OCI-LY1 (cell line): ENCODE measurements at regions not wholly inside any gene's neighbourhood (a gene's known extent, or its start where the extent isn't known, plus 50 kb on each side); places are given as distances from the start of the nearest gene placed in this dataset.

Experiments
- H2AFZ ChIP-seq: fragments of 200-600 bp; sonication (generic), shearing (Covaris generic); 2 replicates; pipeline ENCODE4 v1.6.0; 2014; ENCODE audit warnings: antibody characterized with exemption, mild to moderate bottlenecking, low read length
- H3F3A ChIP-seq: fragments of 200-600 bp; sonication (generic), shearing (Covaris generic); 2 replicates; pipeline ENCODE4 v1.6.0; 2014; ENCODE audit warnings: mild to moderate bottlenecking, antibody characterized with exemption, low read length, moderate library complexity; ENCODE audit not compliant: insufficient read depth
- H3K27ac ChIP-seq: fragments of 200-600 bp; sonication (generic); 2 replicates; pipeline ENCODE4 v1.5.1; 2014; ENCODE audit warnings: low read length, mixed run types, mild to moderate bottlenecking, low read depth; ENCODE audit not compliant: poor library complexity, severe bottlenecking
- H3K27me3 ChIP-seq: fragments of 200-600 bp; sonication (generic); 2 replicates; pipeline ENCODE4 v1.6.0; 2014; ENCODE audit warnings: antibody characterized with exemption, mild to moderate bottlenecking, low read length, moderate library complexity; ENCODE audit not compliant: insufficient read depth
- H3K36me3 ChIP-seq: fragments of 200-600 bp; sonication (generic); 2 replicates; pipeline ENCODE4 v1.6.1; 2014; ENCODE audit warnings: mild to moderate bottlenecking, antibody characterized with exemption, low read length, moderate library complexity, mixed read lengths; ENCODE audit not compliant: insufficient read depth
- H3K4me1 ChIP-seq: fragments of 200-600 bp; sonication (generic); 2 replicates; pipeline ENCODE4 v1.5.1; 2014; ENCODE audit warnings: mild to moderate bottlenecking, low read length, moderate library complexity; ENCODE audit not compliant: insufficient read depth, severe bottlenecking
- H3K4me2 ChIP-seq: fragments of 200-600 bp; sonication (generic), shearing (Covaris generic); 2 replicates; pipeline ENCODE4 v1.6.1; 2014; ENCODE audit warnings: low read length
- H3K4me3 ChIP-seq: fragments of 200-600 bp; sonication (generic); 2 replicates; pipeline ENCODE4 v1.5.1; 2014; ENCODE audit warnings: low read length, low read depth, mild to moderate bottlenecking, mixed read lengths; ENCODE audit not compliant: poor library complexity, severe bottlenecking
- H3K79me2 ChIP-seq: fragments of 200-600 bp; shearing (Covaris generic); 2 replicates; pipeline ENCODE4 v1.6.1; 2016; ENCODE audit warnings: mixed run types, low read length, mixed read lengths; ENCODE audit not compliant: insufficient read depth
- H3K9ac ChIP-seq: fragments of 200-600 bp; sonication (generic), shearing (Covaris generic); 2 replicates; pipeline ENCODE4 v1.6.1; 2014; ENCODE audit warnings: mild to moderate bottlenecking, low read length, mixed read lengths
- H3K9me2 ChIP-seq: fragments of 200-600 bp; sonication (generic), shearing (Covaris generic); 2 replicates; pipeline ENCODE4 v1.6.1; 2014; ENCODE audit warnings: low read depth, mild to moderate bottlenecking, low read length, mixed read lengths
- H3K9me3 ChIP-seq: fragments of 200-600 bp; shearing (Covaris generic); 2 replicates; pipeline ENCODE4 v1.6.1; 2014; ENCODE audit warnings: low read length, mixed read lengths
- H4K20me1 ChIP-seq: fragments of 200-600 bp; sonication (generic), shearing (Covaris generic); 2 replicates; pipeline ENCODE4 v1.6.0; 2016; ENCODE audit warnings: mild to moderate bottlenecking, low read length; ENCODE audit not compliant: insufficient read depth
- EZH2 ChIP-seq: fragments of 200-600 bp; sonication (generic), shearing (Covaris generic); IDR thresholded peaks from 2 replicates; pipeline ENCODE4 v1.8.0; 2017; ENCODE audit warnings: borderline replicate concordance, mixed run types, mild to moderate bottlenecking, antibody characterized with exemption, low read length, moderate library complexity, mixed read lengths
- TF ChIP-seq, protein P1 (sequence below): fragments of 200-600 bp; sonication (generic), shearing (Covaris generic); IDR thresholded peaks from 2 replicates; pipeline ENCODE4 v1.5.1; 2017; ENCODE audit warnings: mild to moderate bottlenecking, antibody characterized with exemption, low read length, moderate library complexity, mixed read lengths

DNA sequence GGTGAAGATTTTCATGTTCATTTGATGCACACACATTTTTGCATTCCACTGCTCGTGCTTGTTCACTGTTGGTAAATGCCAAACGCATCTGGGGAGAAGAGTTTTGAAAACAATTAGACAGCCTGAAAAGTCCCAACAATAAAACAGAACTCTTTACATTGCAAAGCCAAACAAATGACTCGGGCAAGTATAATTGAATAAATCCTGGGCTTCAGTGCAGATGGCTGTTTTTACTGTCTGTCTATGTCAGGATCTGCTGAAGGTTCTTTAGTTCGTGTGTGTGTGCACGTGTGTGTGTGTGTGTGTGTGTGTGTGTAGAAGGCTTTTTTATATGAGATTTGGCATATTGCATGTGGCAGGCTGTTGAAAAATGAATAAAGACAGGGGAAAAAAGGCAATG, 277.5 kb upstream of the CDIN1 start:
- Histone ChIP-seq H4K20me1 (no peaks in the 10 kb centered on the region), H3K79me2 (no peaks in the 10 kb centered on the region), H3K27me3 (no peaks in the 10 kb centered on the region), H3K9me2 (no peaks in the 10 kb centered on the region), H3K36me3 (no peaks in the 10 kb centered on the region), H3F3A (no peaks in the 10 kb centered on the region), H3K4me2 (no peak overlapping the region), H3K4me1 (no peaks in the 10 kb centered on the region), H2AFZ (no peak overlapping the region), H3K4me3 (no peak overlapping the region), H3K9ac (no peak overlapping the region), H3K9me3 (no peaks in the 10 kb centered on the region), H3K27ac (no peak overlapping the region)
- TF ChIP-seq EZH2, result no peak
- TF ChIP-seq, protein P1, sequence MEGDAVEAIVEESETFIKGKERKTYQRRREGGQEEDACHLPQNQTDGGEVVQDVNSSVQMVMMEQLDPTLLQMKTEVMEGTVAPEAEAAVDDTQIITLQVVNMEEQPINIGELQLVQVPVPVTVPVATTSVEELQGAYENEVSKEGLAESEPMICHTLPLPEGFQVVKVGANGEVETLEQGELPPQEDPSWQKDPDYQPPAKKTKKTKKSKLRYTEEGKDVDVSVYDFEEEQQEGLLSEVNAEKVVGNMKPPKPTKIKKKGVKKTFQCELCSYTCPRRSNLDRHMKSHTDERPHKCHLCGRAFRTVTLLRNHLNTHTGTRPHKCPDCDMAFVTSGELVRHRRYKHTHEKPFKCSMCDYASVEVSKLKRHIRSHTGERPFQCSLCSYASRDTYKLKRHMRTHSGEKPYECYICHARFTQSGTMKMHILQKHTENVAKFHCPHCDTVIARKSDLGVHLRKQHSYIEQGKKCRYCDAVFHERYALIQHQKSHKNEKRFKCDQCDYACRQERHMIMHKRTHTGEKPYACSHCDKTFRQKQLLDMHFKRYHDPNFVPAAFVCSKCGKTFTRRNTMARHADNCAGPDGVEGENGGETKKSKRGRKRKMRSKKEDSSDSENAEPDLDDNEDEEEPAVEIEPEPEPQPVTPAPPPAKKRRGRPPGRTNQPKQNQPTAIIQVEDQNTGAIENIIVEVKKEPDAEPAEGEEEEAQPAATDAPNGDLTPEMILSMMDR, result no peak

DNA sequence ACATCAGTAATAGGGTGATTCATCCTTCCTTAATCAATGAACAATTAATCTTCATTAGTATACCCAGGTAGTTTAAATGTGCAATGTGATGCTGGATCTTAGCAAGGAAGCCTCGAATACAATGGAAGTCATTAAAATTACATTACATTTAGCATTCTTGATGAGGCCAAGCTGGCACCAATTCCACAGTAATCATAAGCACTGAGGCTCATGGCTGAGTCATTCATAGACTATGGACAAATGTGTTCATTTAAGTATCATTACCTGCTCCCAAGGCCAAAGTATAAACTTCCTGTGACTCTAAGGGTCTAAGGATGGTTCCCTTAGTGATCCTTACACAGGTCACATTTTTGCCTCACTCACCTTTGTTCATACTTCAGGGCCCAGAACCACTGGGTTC, 266.4 kb upstream of the CDIN1 start:
- Histone ChIP-seq H2AFZ (no peak overlapping the region), H3K9ac (no peak overlapping the region), H3K36me3 (no peaks in the 10 kb centered on the region), H3K27me3 (no peaks in the 10 kb centered on the region), H3K79me2 (no peaks in the 10 kb centered on the region), H3K4me1 (no peaks in the 10 kb centered on the region), H3K9me3 (no peaks in the 10 kb centered on the region), H3K27ac (no peak overlapping the region), H4K20me1 (no peaks in the 10 kb centered on the region), H3K4me2 (no peak overlapping the region), H3K4me3 (no peak overlapping the region), H3K9me2 (no peaks in the 10 kb centered on the region), H3F3A (no peaks in the 10 kb centered on the region)
- no peak for TF ChIP-seq EZH2
- TF ChIP-seq, protein P1, result no peak

DNA sequence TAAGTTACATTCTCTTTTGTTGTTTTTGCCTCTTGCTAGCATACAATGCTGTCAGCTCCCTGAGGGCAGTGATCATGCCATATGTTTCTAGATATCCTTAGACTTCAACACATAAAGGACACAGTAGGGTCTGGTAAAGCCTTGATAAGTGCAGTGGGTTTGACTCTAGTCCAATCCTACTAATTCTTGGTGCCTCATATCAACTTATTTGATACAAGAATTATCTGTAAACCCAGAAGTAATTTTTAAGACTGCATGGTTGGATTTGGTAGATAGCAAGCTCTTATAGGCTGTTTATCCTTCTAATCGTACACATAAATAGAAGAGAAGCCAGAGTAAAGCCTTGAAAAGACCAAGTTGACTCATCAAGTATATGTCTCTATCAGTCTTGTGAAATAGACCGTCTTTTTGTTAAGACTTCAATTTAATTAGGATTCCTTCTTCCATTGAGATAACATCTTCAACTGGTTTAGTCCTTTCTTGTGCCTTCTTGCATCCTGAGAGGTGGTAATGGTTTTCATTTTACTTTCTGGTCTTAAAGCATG, 265.6 kb upstream of the CDIN1 start:
- H3K36me3 ChIP-seq, result no peaks in the 10 kb centered on the region
- no peaks in the 10 kb centered on the region for H3K27me3 ChIP-seq
- no peak overlapping the region for H3K4me2 ChIP-seq
- H3K9me2 ChIP-seq, result no peaks in the 10 kb centered on the region
- H3K4me1 ChIP-seq, result no peaks in the 10 kb centered on the region
- H2AFZ ChIP-seq, result no peak overlapping the region
- H3F3A ChIP-seq, result no peaks in the 10 kb centered on the region
- no peaks in the 10 kb centered on the region for H3K9me3 ChIP-seq
- no peak overlapping the region for H3K4me3 ChIP-seq
- TF ChIP-seq, protein P1, result no peak
- TF ChIP-seq EZH2, result no peak
- no peak overlapping the region for H3K9ac ChIP-seq
- H3K27ac ChIP-seq, result no peak overlapping the region
- no peaks in the 10 kb centered on the region for H3K79me2 ChIP-seq
- H4K20me1 ChIP-seq, result no peaks in the 10 kb centered on the region
